8988T (cell line): ENCODE measurements at regions not wholly inside any gene's neighbourhood (a gene's known extent, or its start where the extent isn't known, plus 50 kb on each side); places are given as distances from the start of the nearest gene placed in this dataset.
A peak's percentile ranks its signal among the peaks of the same experiment; 100 is the strongest.
"Not testable (repeated sequence)": the region's sequence is repeated elsewhere in the genome, so short reads cannot be mapped to it uniquely, and the experiment has no call there.

Source experiments
- DNase-seq: peaks from one replicate; pipeline ENCODE4 v3.0.0; 2011

DNA sequence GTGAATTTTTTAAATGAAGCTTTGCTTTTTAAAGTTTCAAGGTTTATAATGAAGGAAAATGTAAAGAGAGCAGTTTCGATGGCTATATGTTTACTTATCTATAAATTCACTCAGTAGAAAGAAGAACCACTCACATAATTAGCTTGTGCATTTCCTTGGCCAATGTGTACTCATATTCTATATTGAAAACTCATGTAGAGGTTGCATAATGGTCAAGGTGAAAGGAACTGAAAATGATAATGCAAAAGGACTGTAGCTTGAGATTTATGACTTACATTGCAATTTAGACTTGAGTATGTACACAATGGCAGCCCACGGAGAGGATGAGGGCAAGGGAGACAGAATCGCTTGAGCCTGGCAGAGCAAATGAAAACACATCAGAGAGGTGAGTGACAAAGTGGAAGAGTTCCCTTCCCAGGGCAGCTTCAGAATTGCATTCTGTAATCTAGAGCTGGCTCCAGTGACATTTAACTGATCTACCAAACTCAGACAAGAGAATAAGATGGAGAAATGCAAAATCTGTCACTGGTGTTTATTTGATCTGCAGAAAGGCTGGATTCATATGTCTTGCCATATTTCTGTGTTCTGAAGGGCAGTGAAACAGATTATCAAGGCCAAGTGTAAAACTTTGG, 191.8 kb downstream of the TMEM200A start:
- DNase-seq, result no peak

DNA sequence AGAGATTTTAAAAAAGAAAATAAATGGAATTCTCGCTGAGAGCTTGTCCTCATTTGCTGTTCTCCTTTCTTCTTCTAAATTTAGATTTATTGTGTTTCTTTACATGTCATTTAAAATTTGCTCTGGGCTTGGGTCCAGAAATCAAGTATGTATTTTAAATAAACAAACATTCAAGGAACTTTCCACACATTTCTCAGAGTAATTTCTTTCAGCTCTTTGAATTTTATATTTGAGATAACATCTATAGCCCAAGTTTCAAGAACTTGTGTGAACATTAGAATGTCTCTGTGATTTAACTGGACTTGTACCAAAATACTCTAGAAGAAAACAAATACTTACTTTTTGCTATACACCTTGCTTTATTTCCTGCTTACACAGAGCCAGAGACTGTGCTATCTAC, 192.3 kb downstream of the TMEM200A start:
- no peak for DNase-seq

- no peak for DNase-seq
Measured at GRCh38 chr6:130559166-130559565, 193.3 kb downstream of the TMEM200A start.

DNA sequence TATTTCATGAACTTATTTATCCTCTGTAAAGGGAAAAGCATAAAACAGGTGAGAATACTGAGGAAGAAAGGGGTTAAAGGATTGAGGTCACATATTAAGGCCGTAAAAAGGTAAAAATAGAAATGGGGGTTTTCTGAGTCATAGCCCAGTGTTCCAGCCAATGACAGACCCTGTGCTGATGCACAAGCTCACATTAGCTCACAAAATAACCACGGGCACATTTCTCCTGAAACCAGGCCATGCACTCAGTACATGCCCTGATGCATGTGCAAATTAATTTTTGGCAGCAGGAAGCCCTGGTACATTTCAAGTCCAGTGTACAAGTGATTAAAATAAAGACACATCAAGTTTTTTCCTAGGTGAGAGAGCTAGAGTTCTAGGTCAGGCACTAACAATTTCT, 194.4 kb downstream of the TMEM200A start:
- DNase-seq, result no peak

- DNase-seq, result not testable (repeated sequence)
Measured at GRCh38 chr6:130561159-130561558, 195.3 kb downstream of the TMEM200A start.

GRCh38 chr6:130565696-130566095, 199.9 kb downstream of the TMEM200A start:
- DNase-seq, result no peak

GRCh38 chr6:130574146-130574545, 208.3 kb downstream of the TMEM200A start:
- no peak for DNase-seq

DNA sequence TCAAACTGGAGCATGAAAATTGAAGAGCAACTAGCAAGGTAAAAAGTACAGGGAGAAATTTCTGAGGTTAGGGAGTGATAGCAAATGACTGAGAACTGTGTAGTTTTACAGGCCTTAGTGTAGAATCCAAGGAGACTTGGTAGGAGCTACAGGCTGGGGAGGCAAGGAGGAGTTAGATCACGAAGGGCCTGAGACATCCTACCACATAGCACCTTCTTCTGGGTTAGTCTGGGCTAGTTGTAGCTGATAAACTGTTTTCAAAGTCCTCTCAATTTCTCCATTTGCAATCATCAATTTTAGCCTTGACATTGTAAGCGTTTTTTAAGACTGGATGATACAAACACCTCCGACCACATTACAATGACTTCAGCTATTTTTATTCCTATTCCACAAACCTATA, 209.7 kb downstream of the TMEM200A start:
- no peak for DNase-seq

- DNase-seq, result no peak
Measured at GRCh38 chr6:130575971-130576370, 210.2 kb downstream of the TMEM200A start.

GRCh38 chr6:130577178-130577919, 211.5 kb downstream of the TMEM200A start:
- no peak for DNase-seq

GRCh38 chr6:130578713-130579112, 212.9 kb downstream of the TMEM200A start:
- DNase-seq, result no peak

DNA sequence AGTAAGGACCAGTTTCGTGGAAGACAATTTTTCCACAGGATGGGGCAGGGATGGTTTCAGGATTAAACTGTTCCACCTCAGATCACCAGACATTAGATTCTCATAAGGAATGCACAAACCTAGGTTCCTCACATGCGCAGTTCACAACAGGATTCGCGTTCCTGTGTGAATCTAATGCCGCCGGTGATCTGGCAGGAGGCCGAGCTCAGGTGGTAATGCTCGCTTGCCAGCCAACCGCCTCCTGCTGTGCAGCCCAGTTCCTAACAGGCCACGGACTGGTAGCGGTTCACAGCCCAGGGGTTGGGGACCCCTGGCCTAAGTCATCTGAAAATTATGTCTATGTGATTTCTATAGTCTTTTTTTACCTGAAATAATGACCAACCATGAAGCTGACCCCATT, 217.5 kb downstream of the TMEM200A start:
- DNase-seq, result no peak

- DNase-seq, result no peak
Measured at GRCh38 chr6:130585587-130585986, 219.8 kb downstream of the TMEM200A start.

DNA sequence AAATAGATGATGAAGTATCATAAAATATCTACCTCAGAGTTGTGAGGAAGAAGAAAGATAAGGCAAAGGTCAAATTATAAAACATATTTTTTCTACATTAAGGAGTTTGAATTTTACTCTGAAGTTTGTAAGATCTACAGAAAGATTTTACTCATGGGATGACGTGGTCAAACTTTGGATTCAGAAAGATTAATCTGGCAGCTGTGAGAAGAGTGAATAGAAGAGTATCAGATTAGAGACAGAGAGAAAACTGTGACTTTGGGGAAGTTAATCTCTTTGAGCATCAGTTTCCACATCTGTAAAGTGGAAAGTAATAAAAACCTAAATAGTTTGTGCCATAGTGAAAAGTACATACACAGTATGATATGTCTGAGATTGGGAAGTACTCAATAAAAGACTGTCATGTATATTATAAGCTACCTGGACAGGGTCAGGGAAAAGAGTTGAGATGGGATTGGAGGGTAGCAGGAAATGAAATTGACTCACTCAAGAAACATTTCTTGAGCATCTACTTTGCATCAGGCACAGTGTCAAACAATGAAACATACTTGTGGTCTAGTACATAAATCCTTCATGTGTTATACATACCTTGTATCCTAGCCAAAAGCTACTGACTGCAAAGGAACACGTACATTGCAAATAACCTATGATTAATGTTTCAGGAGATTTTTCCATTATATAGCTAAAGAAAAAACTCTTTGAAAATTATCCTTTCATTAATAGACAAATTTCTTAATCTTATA, 222.1 kb downstream of the TMEM200A start:
- no peak for DNase-seq

DNA sequence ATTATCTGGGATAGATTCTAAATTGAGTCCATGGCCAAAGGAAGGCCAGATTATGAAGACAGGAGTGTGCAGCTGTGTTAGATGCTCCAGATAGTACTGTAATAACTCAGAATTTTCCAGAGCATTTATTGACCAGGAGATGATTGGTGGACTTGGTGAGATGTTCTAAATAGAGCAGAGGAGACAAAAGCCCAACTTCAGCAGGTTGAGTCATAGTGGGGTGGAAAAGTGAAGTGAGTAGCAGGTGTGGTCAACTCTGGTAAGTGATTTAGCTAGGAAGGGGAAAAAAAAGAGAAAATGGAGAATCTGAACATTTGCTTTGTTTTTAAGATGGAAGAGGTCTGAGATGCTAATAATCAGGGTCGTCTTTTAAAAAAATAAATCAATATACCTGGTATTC, 227.4 kb downstream of the TMEM200A start:
- no peak for DNase-seq

- DNase-seq, result no peak
Measured at GRCh38 chr6:130593948-130594347, 228.1 kb downstream of the TMEM200A start.

DNA sequence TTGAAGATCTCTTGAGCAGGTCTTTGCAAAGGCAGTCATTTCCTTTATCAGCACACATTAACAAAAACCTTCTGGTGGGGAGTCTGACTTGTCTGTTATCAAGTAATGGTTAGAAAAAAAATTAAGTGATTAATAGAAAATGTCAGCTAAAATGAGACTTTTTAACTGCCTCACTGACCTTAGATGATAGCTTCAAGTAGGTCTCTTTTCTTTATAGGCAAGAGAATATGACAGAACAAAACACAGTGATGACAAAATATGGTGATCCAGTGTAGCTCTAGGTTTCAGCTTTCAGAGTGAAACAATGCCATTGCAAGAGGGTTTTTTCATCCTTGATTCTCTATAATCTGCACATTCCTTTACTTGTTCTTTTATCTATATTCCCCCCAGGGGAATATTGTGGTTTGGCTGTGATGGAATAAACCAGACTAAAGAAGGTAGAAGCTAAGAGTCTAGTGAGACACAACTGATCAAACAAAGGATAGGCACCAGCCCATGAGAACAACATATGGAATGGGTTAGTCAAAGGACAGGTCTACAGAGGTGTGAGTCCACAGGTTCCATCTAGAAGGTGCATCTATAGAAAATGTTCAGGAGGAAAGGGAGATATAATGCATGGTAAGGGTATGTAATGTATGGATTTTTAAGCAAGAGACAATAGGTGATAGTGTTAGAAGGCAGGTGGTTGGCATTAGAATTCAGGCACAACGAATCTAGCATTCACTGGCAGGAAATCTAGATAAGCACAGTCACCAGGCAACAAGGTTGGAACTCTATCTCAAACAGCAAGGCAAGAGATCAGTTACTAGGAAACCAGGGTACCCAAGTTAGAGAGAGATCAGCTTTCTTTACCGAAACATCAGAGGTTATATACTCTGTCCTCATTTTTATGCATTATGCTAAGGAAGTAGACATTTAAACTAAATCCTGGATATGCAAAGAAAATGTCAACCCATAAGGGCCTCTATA, 228.9 kb upstream of the SMLR1 start:
- no peak for DNase-seq

DNA sequence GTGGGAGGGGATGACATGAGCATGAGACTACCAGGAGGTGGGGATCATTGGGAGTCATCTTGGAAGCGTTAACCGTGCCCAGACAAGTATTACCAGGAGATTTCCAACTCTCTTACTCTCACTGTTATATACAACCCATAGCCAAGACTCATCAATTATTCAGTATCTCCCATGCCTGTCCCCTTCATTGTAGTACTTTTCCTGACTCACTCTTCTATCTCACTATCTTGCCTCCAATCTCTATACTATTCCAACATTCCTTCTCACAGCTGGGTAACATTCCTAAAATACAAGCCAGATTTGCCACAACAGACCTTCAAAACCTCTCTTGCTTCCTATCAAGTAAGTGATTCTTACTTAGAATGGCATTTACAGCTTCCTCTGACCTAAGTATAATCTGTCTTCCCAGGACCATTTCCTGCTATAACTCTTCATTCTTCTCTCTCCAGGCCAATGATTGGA, 226.3 kb upstream of the SMLR1 start:
- DNase-seq, result no peak

- peak; percentile 19 for DNase-seq
Measured at GRCh38 chr6:130602151-130602770, 224.9 kb upstream of the SMLR1 start.

- no peak for DNase-seq
Measured at GRCh38 chr6:130603391-130603790, 223.8 kb upstream of the SMLR1 start.

DNA sequence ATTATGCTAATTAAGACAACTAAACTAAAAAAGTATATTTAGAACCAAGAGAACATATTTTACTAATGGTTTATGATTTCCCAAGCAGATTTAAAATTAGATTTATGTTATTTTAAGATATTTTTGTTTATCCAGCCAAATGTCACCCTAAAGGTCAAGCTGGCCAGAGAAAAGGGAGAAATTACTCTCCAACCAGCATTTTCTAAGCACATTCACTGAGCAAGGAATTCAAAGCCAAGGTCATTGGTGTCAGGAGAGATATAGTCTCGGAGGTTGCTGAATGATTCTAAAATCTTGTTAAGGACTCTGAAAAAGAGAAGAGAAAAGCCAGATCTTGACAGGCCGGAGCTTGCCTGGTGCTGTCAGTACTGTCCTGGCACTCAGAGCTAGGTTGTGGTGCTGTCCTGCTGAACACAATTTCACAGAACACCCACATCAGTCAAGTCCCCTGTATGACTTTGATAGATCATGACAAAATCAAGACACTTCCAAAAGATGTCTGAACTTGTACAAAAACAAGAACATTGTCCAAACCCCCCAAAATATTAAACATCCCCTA, 222.3 kb upstream of the SMLR1 start:
- no peak for DNase-seq

GRCh38 chr6:130610303-130610702, 216.9 kb upstream of the SMLR1 start:
- no peak for DNase-seq
